ENCODE measurements at regions not wholly inside any gene's neighbourhood (a gene's known extent, or its start where the extent isn't known, plus 50 kb on each side); places are given as distances from the start of the nearest gene placed in this dataset.
A peak's percentile ranks its signal among the peaks of the same experiment; 100 is the strongest.

DNA sequence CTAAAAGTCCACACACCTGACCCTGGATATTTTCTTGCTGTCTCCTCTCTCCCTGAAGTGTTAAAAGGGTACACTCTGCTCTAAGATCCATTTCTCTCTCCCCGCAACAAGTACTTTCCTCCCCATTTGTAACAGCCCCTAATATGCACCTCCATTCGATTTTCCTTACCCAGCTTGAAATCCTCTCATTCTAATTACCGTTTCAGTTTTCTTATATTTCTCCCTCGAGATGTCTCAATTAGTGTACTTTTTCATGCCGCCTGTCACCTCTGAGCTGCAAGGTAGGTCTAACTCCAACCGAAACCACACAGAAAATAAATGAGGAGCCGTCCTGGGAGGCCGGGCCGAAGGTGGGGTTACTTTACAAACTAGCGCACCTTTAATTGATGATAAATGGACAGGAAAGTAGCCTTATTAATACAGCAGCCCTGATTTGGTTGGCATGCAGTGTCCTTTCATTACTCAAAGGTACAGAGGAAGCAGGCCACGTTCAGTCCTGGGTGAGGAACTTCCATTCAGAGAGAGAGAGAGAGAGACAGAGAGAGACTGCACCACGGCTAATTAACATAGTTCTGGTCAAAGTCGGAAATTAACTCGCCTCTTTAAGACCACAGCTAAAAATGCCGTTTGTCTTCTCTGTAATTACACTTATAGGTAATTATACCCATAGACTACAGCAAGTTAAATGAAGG lies 319.9 kb downstream of the ARRDC4 start:
- DNase-seq: no peak

GRCh38 chr15:98281130-98281529 lies 320.6 kb downstream of the ARRDC4 start:
- no peak for DNase-seq

GRCh38 chr15:98282656-98283332 lies 322.3 kb downstream of the ARRDC4 start:
- DNase-seq: no peak

DNA sequence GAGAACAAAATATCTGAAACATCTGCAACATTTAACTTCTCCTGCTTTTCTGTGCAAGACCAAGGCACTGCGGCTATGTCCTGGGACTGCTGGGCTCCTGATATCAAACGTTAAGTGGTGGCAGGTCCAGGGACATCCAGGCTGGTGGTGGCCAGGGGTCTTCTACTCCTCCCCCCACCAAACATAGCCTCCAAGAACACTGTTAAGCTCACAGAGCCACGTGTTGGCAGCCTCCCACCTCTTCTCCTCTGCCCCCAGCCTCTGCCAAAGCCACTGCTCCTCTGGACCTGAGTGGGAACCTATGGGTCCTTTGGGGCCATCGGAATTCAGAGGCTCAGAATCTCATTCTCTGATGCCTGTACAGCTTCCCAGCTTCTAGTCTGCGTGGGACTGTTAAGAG lies 325.7 kb downstream of the ARRDC4 start:
- no peak for DNase-seq

DNA sequence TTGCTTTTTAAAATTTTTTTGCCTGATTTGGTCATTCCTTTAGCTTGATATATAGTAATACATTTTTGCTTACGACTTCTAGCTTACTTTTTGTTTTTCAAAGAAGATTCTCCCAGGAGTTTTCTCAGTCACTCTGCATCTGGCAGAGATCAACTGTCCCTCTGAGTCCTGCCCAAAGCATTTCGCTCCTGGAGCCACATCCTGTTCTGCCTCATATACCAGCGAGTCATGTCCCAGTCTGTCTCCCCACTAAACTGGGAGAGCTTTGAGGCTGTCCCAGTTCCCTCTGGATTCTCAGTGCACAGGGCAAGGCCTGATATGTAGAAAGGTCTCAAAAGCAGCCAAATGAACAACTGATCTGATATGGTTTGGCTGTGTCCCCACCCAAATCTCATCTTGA lies 326.3 kb downstream of the ARRDC4 start:
- DNase-seq: no peak

DNA sequence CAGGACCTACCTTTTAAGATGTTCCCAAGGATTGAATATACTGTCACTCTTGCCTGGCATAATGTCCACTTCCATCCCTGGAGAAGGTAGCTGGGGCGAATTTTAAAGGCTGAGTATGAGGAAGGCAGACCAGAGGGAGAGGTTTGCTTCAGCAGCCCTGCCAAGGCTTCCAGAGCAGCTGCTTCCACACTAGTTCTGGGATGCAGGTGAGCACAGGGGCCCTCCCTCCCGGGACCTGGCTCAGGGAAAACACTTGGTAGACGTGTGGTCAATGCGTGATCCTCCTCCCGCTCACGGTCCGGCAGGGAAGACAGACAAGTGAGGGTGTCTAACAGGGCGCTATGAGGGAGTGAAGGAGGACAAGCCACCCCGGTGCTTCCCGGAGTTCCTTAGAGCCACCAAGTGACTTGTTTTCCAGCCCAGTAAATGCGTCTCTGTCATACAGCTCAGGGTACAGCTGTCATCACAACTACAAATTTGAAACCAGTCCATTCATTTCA lies 327.6 kb downstream of the ARRDC4 start:
- no peak for DNase-seq

- DNase-seq: no peak
These were observed 329.2 kb downstream of the ARRDC4 start for GRCh38 chr15:98289747-98290146.

GRCh38 chr15:98292442-98293240 lies 332.1 kb downstream of the ARRDC4 start:
- no peak for DNase-seq

DNA sequence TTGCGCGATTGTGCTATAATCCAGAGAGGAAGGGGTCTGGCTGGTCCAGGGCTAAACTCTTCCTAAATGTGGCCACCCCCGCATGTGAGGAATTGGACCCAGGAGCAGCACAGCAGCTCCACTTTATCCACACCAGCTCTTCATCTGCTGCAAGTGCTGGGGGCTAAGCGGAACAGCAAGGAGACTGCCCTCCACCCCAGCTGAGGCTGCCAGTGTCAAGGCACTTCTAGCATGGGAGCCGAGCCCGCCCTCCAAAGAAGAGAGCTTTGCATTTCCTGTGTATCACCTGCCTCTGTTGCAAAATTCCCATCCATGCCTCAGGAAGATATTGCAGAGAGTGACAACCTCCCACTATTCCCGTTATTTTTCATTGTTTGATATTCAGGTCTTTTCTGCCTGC lies 333.6 kb downstream of the ARRDC4 start:
- DNase-seq: no peak

DNA sequence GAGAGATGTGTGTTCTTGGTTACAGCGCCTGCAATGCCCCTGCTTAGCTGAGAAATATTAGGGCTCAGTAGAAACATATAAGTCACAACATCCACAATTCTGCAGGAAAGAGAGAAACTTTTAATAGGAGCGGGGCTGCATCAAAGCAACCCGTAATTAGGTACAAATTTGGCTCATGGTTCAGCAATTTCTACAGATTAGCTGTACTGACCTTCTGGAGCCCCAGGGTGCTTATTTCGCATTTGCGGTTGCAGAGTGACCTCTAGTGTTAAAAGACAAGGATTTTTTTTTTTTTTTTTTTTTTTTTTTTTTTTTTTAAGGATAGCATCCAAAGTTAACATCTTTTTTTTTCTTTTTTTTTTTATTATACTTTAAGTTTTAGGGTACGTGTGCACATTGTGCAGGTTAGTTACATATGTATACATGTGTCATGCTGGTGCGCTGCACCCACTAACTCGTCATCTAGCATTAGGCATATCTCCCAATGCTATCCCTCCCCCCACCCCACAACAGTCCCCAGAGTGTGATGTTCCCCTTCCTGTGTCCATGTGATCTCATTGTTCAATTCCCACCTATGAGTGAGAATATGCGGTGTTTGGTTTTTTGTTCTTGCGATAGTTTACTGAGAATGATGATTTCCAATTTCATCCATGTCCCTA lies 334.7 kb downstream of the ARRDC4 start:
- DNase-seq: peak; percentile 9

DNA sequence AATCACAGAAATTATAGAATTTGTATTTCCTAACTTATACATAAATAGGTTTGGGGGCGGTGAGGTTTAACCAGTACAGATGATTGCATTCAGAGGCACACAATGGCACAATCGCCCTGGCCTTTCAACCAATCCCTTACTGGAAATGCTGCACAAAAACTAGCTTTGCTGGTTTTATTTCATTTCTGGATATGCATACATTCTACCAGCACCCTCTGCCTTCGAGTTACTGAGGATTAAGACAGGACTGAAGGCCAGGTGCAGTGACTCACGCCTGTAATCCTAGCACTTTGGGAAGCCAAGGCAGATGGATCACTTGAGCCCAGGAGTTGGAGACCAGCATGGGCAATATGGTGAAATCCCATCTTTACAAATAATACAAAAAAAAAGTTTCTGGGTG lies 336.1 kb downstream of the ARRDC4 start:
- no peak for DNase-seq

DNA sequence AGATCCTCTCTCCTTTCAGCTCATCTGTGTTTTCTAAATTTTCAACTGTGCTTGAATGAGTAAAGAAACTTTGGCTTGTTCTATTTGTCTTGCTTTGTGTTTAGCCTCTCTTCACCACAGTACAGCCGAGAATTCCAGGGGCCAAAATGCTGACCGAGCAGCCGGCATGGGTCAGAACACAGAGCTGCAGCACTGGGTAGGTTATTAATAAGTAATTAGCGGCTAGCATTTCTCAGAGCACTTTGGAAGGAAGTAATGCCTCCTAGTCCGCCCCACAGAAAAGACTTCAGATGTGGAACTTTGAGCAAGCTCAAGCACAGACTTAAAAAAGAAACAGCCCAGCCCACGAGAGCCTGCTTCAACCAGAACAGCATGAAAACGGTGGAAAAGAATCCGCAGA lies 343.9 kb downstream of the ARRDC4 start:
- DNase-seq: no peak

- DNase-seq: no peak
These were observed 340.2 kb upstream of the IGF1R start for GRCh38 chr15:98308117-98308516.

DNA sequence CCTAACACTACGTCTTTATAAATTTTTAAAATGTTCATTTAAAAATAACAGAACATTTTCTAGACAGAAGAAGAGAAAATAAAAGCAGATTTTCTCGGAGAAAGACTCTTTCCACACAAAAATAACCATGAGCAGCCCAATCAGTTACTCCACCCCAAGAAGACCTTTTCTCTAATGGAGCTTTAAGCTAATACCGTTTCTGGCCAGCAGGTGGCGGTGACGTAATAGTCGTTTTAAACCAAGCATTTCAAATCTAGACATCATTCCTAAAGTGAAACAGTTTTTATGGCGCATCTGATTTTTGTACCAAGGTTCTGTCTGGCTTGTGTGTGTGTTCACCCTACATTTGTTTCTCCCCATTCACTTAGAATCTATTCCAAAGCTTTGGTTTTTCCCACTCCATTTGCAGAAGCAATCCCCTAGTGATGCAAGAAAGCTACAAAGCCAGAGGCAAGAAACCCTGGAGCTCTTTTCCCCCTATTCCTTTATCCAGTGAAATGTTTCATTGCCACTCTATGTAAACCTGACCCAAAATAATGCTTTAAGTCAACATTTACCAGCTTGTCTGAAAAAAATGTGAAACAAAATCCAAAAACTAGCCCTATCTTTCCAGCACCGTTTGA lies 336.7 kb upstream of the IGF1R start:
- DNase-seq: peak; percentile 30

- DNase-seq: no peak
These were observed 335.4 kb upstream of the IGF1R start for GRCh38 chr15:98312913-98313312.

- no peak for DNase-seq
These were observed 332.4 kb upstream of the IGF1R start for GRCh38 chr15:98315971-98316370.

GRCh38 chr15:98321896-98322295 lies 326.4 kb upstream of the IGF1R start:
- DNase-seq: no peak

GRCh38 chr15:98322581-98322980 lies 325.8 kb upstream of the IGF1R start:
- DNase-seq: no peak

DNA sequence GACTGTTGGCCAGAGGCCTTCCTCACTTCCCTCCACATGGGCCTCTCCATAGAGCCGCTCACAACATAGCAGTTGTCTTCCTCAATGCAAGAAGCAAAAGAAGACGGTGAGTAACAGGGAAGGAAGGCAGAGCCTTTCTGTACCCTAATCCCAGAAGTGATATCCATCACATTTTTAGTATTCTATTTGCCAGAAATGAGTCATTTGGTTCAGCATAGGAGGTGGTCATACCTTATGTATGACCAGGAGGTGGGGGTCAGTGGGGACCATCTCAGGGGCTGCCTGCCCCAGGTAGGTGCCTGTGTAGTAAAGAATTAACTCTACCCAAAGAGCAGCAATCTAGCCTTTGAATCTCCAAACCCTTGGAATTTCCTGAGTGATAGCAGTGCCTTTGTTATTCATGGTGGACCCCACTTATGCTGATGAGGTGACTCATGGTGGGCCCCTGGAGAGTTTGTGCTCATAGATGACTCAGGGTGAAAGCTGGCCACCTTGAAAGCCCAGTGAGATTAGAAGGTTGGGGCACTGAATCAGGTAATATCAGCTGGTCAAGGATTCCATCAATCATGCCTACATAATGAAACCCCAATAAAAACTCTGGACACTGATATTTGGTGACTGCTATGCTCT lies 323.9 kb upstream of the IGF1R start:
- no peak for DNase-seq

DNA sequence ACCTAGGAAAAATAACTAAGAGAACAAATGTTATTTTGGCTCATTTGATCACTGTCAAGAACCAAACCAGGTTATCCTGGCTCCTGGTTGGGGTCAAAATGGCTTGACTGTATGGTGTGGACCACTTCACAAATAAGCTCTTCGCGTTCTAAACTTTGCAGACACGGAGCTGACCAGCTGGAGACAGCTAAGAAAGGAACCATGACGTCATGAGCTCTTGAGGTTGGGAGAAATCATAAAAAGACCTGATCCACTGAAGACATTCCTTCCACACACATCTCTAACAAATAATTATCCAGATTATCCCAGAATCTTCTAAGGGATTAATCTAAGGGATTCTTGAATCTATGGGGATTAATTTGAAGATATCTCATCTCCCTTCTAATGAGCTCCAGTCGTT lies 321.5 kb upstream of the IGF1R start:
- no peak for DNase-seq

- DNase-seq: no peak
These were observed 318.1 kb upstream of the IGF1R start for GRCh38 chr15:98330258-98330657.

DNA sequence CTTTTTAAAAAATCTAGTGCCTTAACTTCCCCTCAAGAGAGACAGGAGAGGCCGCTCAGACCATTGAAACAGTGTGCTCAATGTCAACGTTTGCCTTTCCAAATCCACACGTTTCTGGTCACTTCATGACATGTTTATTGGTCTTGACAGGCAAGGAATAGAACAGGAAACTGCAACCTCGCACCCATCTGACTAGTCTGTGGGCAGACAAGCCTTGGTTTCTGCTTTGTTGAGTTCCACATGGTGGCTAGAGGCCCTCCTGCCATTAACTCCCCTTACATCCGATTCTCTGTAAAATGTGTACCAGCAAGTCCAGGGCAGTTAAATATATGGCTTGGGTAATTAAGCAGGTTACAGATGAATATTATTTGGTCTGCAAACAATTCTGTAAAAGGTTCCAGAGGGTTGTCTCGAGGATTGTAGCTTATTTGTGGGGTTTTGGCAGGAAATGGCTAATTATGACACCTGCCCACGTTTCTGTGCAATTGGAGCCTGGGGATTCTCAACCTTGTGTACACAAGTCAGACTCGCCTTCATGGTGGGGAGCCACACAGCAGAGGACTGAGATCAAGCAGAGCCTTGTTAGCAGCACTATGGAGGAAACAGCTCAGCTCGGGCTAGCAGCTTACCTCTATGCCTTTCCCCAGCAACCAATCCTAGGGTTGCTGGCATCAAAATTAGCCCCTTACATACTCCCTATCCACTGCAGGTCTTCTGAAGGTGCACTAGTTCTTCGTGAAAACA lies 317.5 kb upstream of the IGF1R start:
- DNase-seq: no peak
